ENCODE measurements at regions not wholly inside any gene's neighbourhood (a gene's known extent, or its start where the extent isn't known, plus 50 kb on each side); places are given as distances from the start of the nearest gene placed in this dataset.

GRCh38 chr22:48864748-48865147 lies 962.9 kb downstream of the BRD1 start:
- DNase-seq (ENCODE audit: low read depth): no peak
- in situ Hi-C loops (cut with HindIII; ENCODE audit: low sequenced_read_pairs): no loop called here
- no peak for TF ChIP-seq CTCF (IDR thresholded peaks at IDR 0.05; ENCODE audit: low read depth, low read length, missing control alignments)
- no peak overlapping the region for H3K4me3 ChIP-seq (ENCODE audit: low read depth, low read length)

GRCh38 chr22:48863965-48864528 lies 963.6 kb downstream of the BRD1 start:
- H3K4me3 ChIP-seq (ENCODE audit: low read depth, low read length): no peak overlapping the region
- TF ChIP-seq CTCF (IDR thresholded peaks at IDR 0.05; ENCODE audit: low read depth, low read length, missing control alignments): no peak
- DNase-seq (ENCODE audit: low read depth): no peak
- in situ Hi-C loops (cut with HindIII; ENCODE audit: low sequenced_read_pairs): no loop called here

- no peak overlapping the region for H3K4me3 ChIP-seq (ENCODE audit: low read depth, low read length)
- no peak for TF ChIP-seq CTCF (IDR thresholded peaks at IDR 0.05; ENCODE audit: low read depth, low read length, missing control alignments)
- DNase-seq (ENCODE audit: low read depth): no peak
- in situ Hi-C loops (cut with HindIII; ENCODE audit: low sequenced_read_pairs): no loop called here
These were observed 967.1 kb downstream of the BRD1 start for GRCh38 chr22:48860557-48860956.

GRCh38 chr22:48858856-48859255 lies 968.8 kb downstream of the BRD1 start:
- no peak overlapping the region for H3K4me3 ChIP-seq (ENCODE audit: low read depth, low read length)
- no peak for DNase-seq (ENCODE audit: low read depth)
- no peak for TF ChIP-seq CTCF (IDR thresholded peaks at IDR 0.05; ENCODE audit: low read depth, low read length, missing control alignments)
- in situ Hi-C loops (cut with HindIII; ENCODE audit: low sequenced_read_pairs): no loop called here

GRCh38 chr22:48858121-48858520 lies 969.6 kb downstream of the BRD1 start:
- no peak overlapping the region for H3K4me3 ChIP-seq (ENCODE audit: low read depth, low read length)
- no peak for DNase-seq (ENCODE audit: low read depth)
- no peak for TF ChIP-seq CTCF (IDR thresholded peaks at IDR 0.05; ENCODE audit: low read depth, low read length, missing control alignments)
- in situ Hi-C loops (cut with HindIII; ENCODE audit: low sequenced_read_pairs): no loop called here

- DNase-seq (ENCODE audit: low read depth): no peak
- TF ChIP-seq CTCF (IDR thresholded peaks at IDR 0.05; ENCODE audit: low read depth, low read length, missing control alignments): no peak
- in situ Hi-C loops (cut with HindIII; ENCODE audit: low sequenced_read_pairs): no loop called here
- no peak overlapping the region for H3K4me3 ChIP-seq (ENCODE audit: low read depth, low read length)
These were observed 970.4 kb downstream of the BRD1 start for GRCh38 chr22:48857202-48857805.
